Esophagus muscularis mucosa (tissue), 3 donors: ENCODE measurements at regions not wholly inside any gene's neighbourhood (a gene's known extent, or its start where the extent isn't known, plus 50 kb on each side); places are given as distances from the start of the nearest gene placed in this dataset.
"Not testable (repeated sequence)": the region's sequence is repeated elsewhere in the genome, so short reads cannot be mapped to it uniquely, and the experiment has no call there.

Experiments used
- CTCF ChIP-seq, 3 experiments: fragments of 200-600 bp in 2 of 3; fragments of 450-650 bp in 1 of 3; sonication (generic) in 2 of 3; IDR thresholded peaks; one replicate each; pipeline ENCODE4 v1.5.1; 2017 to 2019; ENCODE audit warnings: antibody characterized with exemption in 3 of 3, mild to moderate bottlenecking in 2 of 3, moderate library complexity in 1 of 3
- POLR2A ChIP-seq: fragments of 450-650 bp; IDR thresholded peaks from one replicate; pipeline ENCODE4 v1.6.1; 2017; ENCODE audit warnings: antibody characterized with exemption, moderate library complexity, mild to moderate bottlenecking, low read depth

- TF ChIP-seq CTCF (IDR thresholded peaks at IDR 0.05); POLR2A: not testable (repeated sequence)
Measured at GRCh38 chr10:46780164-46780563, 131.1 kb upstream of the PTPN20 start.
